ENCODE measurements at regions not wholly inside any gene's neighbourhood (a gene's known extent, or its start where the extent isn't known, plus 50 kb on each side); places are given as distances from the start of the nearest gene placed in this dataset.

DNA sequence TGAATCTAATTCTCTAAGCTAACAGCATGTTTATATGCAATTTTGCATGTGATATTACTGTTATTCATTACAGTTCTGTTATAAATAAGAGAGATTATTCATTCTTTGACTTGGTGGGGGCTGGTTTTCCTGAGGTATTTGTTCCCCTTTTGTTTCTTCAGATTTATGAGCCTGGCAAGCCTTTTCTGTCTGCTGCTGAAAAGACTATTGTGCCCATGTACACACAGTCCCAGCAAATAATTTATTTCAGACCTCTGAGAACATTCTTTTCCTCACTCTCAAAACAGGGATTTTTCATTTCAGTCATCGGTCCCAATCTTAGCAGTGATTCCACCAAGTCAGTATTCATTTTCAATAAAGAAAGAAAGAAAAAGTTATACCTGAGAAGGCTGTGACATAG lies 716.8 kb downstream of the NSUN3 start:
- no peak overlapping the region for H3K4me3 ChIP-seq (ENCODE audit: insufficient read depth, low read depth, low read length)
- no peak overlapping the region for H2AFZ ChIP-seq (ENCODE audit: low read depth, low read length)
- Mint-ChIP-seq H3K27ac (ENCODE audit: unreplicated experiment) (no peak overlapping the region), H3K27me3 (ENCODE audit: low read depth, unreplicated experiment) (no peaks in the 10 kb centered on the region), H3K36me3 (ENCODE audit: low read depth, unreplicated experiment) (no peaks in the 10 kb centered on the region), H3K4me1 (ENCODE audit: low read depth, unreplicated experiment) (no peaks in the 10 kb centered on the region), H3K9me3 (ENCODE audit: unreplicated experiment) (no peaks in the 10 kb centered on the region), H3K4me3 (ENCODE audit: unreplicated experiment) (no peak overlapping the region)
- TF ChIP-seq EZH2 (IDR thresholded peaks at IDR 0.05; ENCODE audit: insufficient read depth, low read length) = no peak
- TF ChIP-seq, protein P1, sequence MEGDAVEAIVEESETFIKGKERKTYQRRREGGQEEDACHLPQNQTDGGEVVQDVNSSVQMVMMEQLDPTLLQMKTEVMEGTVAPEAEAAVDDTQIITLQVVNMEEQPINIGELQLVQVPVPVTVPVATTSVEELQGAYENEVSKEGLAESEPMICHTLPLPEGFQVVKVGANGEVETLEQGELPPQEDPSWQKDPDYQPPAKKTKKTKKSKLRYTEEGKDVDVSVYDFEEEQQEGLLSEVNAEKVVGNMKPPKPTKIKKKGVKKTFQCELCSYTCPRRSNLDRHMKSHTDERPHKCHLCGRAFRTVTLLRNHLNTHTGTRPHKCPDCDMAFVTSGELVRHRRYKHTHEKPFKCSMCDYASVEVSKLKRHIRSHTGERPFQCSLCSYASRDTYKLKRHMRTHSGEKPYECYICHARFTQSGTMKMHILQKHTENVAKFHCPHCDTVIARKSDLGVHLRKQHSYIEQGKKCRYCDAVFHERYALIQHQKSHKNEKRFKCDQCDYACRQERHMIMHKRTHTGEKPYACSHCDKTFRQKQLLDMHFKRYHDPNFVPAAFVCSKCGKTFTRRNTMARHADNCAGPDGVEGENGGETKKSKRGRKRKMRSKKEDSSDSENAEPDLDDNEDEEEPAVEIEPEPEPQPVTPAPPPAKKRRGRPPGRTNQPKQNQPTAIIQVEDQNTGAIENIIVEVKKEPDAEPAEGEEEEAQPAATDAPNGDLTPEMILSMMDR (IDR thresholded peaks at IDR 0.05; ENCODE audit: insufficient read depth, low read depth, low read length) = no peak
- H3K27ac ChIP-seq (ENCODE audit: low read depth, low read length) = no peak overlapping the region
- H3K36me3 ChIP-seq (ENCODE audit: insufficient read depth, low read length) = no peaks in the 10 kb centered on the region
- no peak overlapping the region for H3K4me2 ChIP-seq (ENCODE audit: low read length)
- no peaks in the 10 kb centered on the region for H4K20me1 ChIP-seq (ENCODE audit: insufficient read depth, low read length)
- H3K9me3 ChIP-seq (ENCODE audit: insufficient read depth, low read depth, low read length) = no peaks in the 10 kb centered on the region
- FAIRE-seq = no peak
- no peak for DNase-seq (ENCODE audit: low read depth)
- no peaks in the 10 kb centered on the region for H3K27me3 ChIP-seq (ENCODE audit: insufficient read depth, low read length)
- H3K79me2 ChIP-seq (ENCODE audit: insufficient read depth, low read length) = no peaks in the 10 kb centered on the region
- no peak overlapping the region for H3K9ac ChIP-seq (ENCODE audit: low read length)
- no peaks in the 10 kb centered on the region for H3K4me1 ChIP-seq (ENCODE audit: insufficient read depth, low read length)

DNA sequence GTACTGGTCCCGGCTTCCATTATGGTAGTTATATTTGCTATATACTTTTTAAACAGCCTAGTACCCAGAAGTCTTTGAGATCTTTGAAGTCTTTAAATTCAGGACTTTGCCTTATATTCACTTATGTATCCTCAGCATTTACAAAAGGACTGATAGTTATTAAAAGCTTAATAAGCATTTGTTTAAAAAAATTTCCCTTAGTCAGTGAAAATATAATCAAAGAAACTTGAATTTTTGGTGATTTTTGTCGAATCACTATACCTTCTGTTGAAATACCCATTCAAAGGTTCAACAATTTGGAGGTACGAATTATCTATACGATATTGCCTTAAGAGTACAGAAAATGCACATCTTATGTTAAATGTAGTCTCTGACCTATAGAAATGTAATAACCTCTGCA lies 721.4 kb downstream of the NSUN3 start:
- DNase-seq (ENCODE audit: low read depth) (no peak), FAIRE-seq (no peak)
- no peak for TF ChIP-seq EZH2 (IDR thresholded peaks at IDR 0.05; ENCODE audit: insufficient read depth, low read length)
- TF ChIP-seq, protein P1 (IDR thresholded peaks at IDR 0.05; ENCODE audit: insufficient read depth, low read depth, low read length) = no peak
- no peak overlapping the region for H3K9ac ChIP-seq (ENCODE audit: low read length)
- H3K27ac ChIP-seq (ENCODE audit: low read depth, low read length) = no peak overlapping the region
- H3K4me2 ChIP-seq (ENCODE audit: low read length) = no peak overlapping the region
- H4K20me1 ChIP-seq (ENCODE audit: insufficient read depth, low read length) = no peaks in the 10 kb centered on the region
- Mint-ChIP-seq H3K27me3 (ENCODE audit: low read depth, unreplicated experiment) (no peaks in the 10 kb centered on the region), H3K4me3 (ENCODE audit: unreplicated experiment) (no peak overlapping the region), H3K36me3 (ENCODE audit: low read depth, unreplicated experiment) (no peaks in the 10 kb centered on the region), H3K4me1 (ENCODE audit: low read depth, unreplicated experiment) (no peaks in the 10 kb centered on the region), H3K9me3 (ENCODE audit: unreplicated experiment) (no peaks in the 10 kb centered on the region), H3K27ac (ENCODE audit: unreplicated experiment) (no peak overlapping the region)
- H3K36me3 ChIP-seq (ENCODE audit: insufficient read depth, low read length) = no peaks in the 10 kb centered on the region
- no peaks in the 10 kb centered on the region for H3K4me1 ChIP-seq (ENCODE audit: insufficient read depth, low read length)
- H3K4me3 ChIP-seq (ENCODE audit: insufficient read depth, low read depth, low read length) = no peak overlapping the region
- H3K9me3 ChIP-seq (ENCODE audit: insufficient read depth, low read depth, low read length) = no peaks in the 10 kb centered on the region
- H3K27me3 ChIP-seq (ENCODE audit: insufficient read depth, low read length) = no peaks in the 10 kb centered on the region
- no peaks in the 10 kb centered on the region for H3K79me2 ChIP-seq (ENCODE audit: insufficient read depth, low read length)
- H2AFZ ChIP-seq (ENCODE audit: low read depth, low read length) = no peak overlapping the region

DNA sequence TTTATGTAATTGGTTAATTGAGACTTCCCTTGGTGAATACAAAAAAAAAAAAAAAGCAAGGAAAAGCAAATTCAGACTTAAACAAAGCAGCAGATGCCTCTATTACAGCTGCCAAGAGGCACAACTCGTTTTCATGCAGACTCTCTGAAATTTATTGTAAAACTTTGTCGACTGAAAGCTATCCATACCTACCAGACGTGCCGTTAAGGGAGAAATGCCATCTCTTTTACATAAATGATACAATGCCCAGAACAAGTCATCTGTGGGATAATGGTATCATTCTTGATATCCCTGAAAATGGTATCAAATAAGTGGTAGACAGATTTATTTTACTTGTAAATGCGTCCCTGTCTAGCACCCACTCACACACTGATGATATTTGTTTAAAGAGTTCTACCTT lies 724.2 kb downstream of the NSUN3 start:
- FAIRE-seq (no peak), DNase-seq (ENCODE audit: low read depth) (no peak)
- no peak overlapping the region for H3K27ac Mint-ChIP-seq (ENCODE audit: unreplicated experiment)
- no peaks in the 10 kb centered on the region for H3K9me3 ChIP-seq (ENCODE audit: insufficient read depth, low read depth, low read length)
- no peak overlapping the region for H2AFZ ChIP-seq (ENCODE audit: low read depth, low read length)
- H3K36me3 Mint-ChIP-seq (ENCODE audit: low read depth, unreplicated experiment) = no peaks in the 10 kb centered on the region
- no peak overlapping the region for H3K4me3 ChIP-seq (ENCODE audit: insufficient read depth, low read depth, low read length)
- no peak overlapping the region for H3K4me2 ChIP-seq (ENCODE audit: low read length)
- H3K4me3 Mint-ChIP-seq (ENCODE audit: unreplicated experiment) = no peak overlapping the region
- no peaks in the 10 kb centered on the region for H3K4me1 ChIP-seq (ENCODE audit: insufficient read depth, low read length)
- H3K36me3 ChIP-seq (ENCODE audit: insufficient read depth, low read length) = no peaks in the 10 kb centered on the region
- no peaks in the 10 kb centered on the region for H3K9me3 Mint-ChIP-seq (ENCODE audit: unreplicated experiment)
- H3K27ac ChIP-seq (ENCODE audit: low read depth, low read length) = no peak overlapping the region
- H3K27me3 ChIP-seq (ENCODE audit: insufficient read depth, low read length) = no peaks in the 10 kb centered on the region
- H3K4me1 Mint-ChIP-seq (ENCODE audit: low read depth, unreplicated experiment) = no peaks in the 10 kb centered on the region
- no peak overlapping the region for H3K9ac ChIP-seq (ENCODE audit: low read length)
- H3K79me2 ChIP-seq (ENCODE audit: insufficient read depth, low read length) = no peaks in the 10 kb centered on the region
- TF ChIP-seq, protein P1 (IDR thresholded peaks at IDR 0.05; ENCODE audit: insufficient read depth, low read depth, low read length) = no peak
- no peak for TF ChIP-seq EZH2 (IDR thresholded peaks at IDR 0.05; ENCODE audit: insufficient read depth, low read length)
- no peaks in the 10 kb centered on the region for H4K20me1 ChIP-seq (ENCODE audit: insufficient read depth, low read length)
- no peaks in the 10 kb centered on the region for H3K27me3 Mint-ChIP-seq (ENCODE audit: low read depth, unreplicated experiment)

Data from astrocyte (in vitro differentiated cells and primary cell).